ENCODE measurements at regions not wholly inside any gene's neighbourhood (a gene's known extent, or its start where the extent isn't known, plus 50 kb on each side); places are given as distances from the start of the nearest gene placed in this dataset.

DNA sequence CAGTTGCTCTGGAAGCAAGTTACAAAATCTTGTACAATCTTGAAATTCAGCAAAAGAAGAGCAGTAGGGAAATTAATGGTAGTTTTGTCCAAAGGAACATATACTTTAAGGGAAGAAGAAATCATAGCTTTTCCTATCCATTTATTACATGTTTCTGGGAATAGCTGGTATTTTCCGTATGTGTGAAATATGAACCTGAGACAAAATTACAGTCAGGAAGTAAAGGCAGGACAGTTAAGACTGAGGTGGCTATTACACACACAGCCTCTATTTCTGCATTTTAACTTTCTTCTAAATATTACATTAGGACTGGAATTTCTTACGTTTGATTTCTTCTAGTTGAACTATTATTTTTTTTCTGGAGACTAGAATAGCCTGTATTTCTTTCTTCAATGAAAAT, 1197.3 kb downstream of the SORCS3 start:
- H2BK120ac ChIP-seq (ENCODE audit: low read depth, low read length): no peak overlapping the region
- no peak overlapping the region for H4K91ac ChIP-seq (ENCODE audit: insufficient read depth, low read depth, low read length)
- DNase-seq (no peak), ATAC-seq (ENCODE audit: low read depth) (no peak)
- no TSS peak for BruUV-seq (replicated peaks)
- no peak overlapping the region for H3K56ac ChIP-seq (ENCODE audit: extremely low read depth, insufficient read depth, low read length)
- H3K27ac ChIP-seq (ENCODE audit: insufficient read depth, low read length): no peak overlapping the region
- in situ Hi-C loops (cut with MboI; ENCODE audit: low sequenced_read_pairs): no loop called here
- H2BK20ac ChIP-seq (ENCODE audit: low read depth, low read length): no peak overlapping the region
- H3K4me2 ChIP-seq (ENCODE audit: low read depth, low read length): no peak overlapping the region
- ChIA-PET POLR2A (ENCODE audit: unreplicated experiment) (no interaction called here), CTCF (no interaction called here)
- H3K18ac ChIP-seq (ENCODE audit: low read depth, low read length): no peak overlapping the region
- H2BK15ac ChIP-seq (ENCODE audit: low read depth, low read length): no peak overlapping the region
- H3K4ac ChIP-seq (ENCODE audit: low read depth, low read length): no peak overlapping the region
- no peaks in the 10 kb centered on the region for H3K27me3 ChIP-seq (ENCODE audit: control insufficient read depth, insufficient read depth, low read length)
- no peak overlapping the region for H2AK9ac ChIP-seq (replicated peaks; ENCODE audit: low read depth, low read length, poor library complexity)
- no peak overlapping the region for H2AFZ ChIP-seq (replicated peaks; ENCODE audit: low read length, poor library complexity)
- no peak overlapping the region for H3K14ac ChIP-seq (replicated peaks; ENCODE audit: low read depth, low read length)
- no peaks in the 10 kb centered on the region for H3K36me3 ChIP-seq (ENCODE audit: control insufficient read depth, insufficient read depth, low read length)
- H3K9ac ChIP-seq (ENCODE audit: low read depth, low read length): no peak overlapping the region
- no peaks in the 10 kb centered on the region for H3K79me1 ChIP-seq (ENCODE audit: low read depth in 1 of 2, low read length in 2 of 2)
- H3K23ac ChIP-seq (ENCODE audit: low read depth, low read length): no peak overlapping the region
- no peak overlapping the region for H4K8ac ChIP-seq (ENCODE audit: low read depth in 2 of 2, low read length in 2 of 2)
- dilution Hi-C loops (cut with HindIII; ENCODE audit: low sequenced_read_pairs, unreplicated experiment): no loop called here
- TF ChIP-seq FOS (IDR thresholded peaks at IDR 0.05; ENCODE audit: low read depth, low read length) (no peak), MAZ (IDR thresholded peaks at IDR 0.05; ENCODE audit: borderline replicate concordance, low read depth, low read length) (no peak), NFE2L2 (IDR thresholded peaks at IDR 0.05; ENCODE audit: low read depth, low read length) (no peak), CEBPB (IDR thresholded peaks at IDR 0.05; ENCODE audit: low read depth, low read length) (no peak), RAD21 (IDR thresholded peaks at IDR 0.05; ENCODE audit: low read length) (no peak), CHD1 (IDR thresholded peaks at IDR 0.05; ENCODE audit: low read depth, low read length) (no peak)
- TF ChIP-seq, protein P1, sequence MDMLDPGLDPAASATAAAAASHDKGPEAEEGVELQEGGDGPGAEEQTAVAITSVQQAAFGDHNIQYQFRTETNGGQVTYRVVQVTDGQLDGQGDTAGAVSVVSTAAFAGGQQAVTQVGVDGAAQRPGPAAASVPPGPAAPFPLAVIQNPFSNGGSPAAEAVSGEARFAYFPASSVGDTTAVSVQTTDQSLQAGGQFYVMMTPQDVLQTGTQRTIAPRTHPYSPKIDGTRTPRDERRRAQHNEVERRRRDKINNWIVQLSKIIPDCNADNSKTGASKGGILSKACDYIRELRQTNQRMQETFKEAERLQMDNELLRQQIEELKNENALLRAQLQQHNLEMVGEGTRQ (IDR thresholded peaks at IDR 0.05; ENCODE audit: low read depth, low read length): no peak
- TF ChIP-seq, protein P2, sequence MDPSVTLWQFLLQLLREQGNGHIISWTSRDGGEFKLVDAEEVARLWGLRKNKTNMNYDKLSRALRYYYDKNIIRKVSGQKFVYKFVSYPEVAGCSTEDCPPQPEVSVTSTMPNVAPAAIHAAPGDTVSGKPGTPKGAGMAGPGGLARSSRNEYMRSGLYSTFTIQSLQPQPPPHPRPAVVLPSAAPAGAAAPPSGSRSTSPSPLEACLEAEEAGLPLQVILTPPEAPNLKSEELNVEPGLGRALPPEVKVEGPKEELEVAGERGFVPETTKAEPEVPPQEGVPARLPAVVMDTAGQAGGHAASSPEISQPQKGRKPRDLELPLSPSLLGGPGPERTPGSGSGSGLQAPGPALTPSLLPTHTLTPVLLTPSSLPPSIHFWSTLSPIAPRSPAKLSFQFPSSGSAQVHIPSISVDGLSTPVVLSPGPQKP (IDR thresholded peaks at IDR 0.05; ENCODE audit: borderline replicate concordance, low read depth, low read length): no peak
- TF ChIP-seq, protein P3, sequence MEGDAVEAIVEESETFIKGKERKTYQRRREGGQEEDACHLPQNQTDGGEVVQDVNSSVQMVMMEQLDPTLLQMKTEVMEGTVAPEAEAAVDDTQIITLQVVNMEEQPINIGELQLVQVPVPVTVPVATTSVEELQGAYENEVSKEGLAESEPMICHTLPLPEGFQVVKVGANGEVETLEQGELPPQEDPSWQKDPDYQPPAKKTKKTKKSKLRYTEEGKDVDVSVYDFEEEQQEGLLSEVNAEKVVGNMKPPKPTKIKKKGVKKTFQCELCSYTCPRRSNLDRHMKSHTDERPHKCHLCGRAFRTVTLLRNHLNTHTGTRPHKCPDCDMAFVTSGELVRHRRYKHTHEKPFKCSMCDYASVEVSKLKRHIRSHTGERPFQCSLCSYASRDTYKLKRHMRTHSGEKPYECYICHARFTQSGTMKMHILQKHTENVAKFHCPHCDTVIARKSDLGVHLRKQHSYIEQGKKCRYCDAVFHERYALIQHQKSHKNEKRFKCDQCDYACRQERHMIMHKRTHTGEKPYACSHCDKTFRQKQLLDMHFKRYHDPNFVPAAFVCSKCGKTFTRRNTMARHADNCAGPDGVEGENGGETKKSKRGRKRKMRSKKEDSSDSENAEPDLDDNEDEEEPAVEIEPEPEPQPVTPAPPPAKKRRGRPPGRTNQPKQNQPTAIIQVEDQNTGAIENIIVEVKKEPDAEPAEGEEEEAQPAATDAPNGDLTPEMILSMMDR (conservative IDR thresholded peaks at IDR 0.05; ENCODE audit: low read depth, low read length): no peak
- intact Hi-C loops (cut with micrococcal nuclease): no loop called here
- H4K20me1 ChIP-seq (ENCODE audit: insufficient read depth, low read length): no peaks in the 10 kb centered on the region
- no peak overlapping the region for H4K5ac ChIP-seq (ENCODE audit: low read depth, low read length)
- no peak overlapping the region for H2BK5ac ChIP-seq (ENCODE audit: low read depth, low read length, poor library complexity, severe bottlenecking)
- peaks cover 4% of the 10 kb centered on the region for H3K9me3 ChIP-seq (ENCODE audit: control insufficient read depth, insufficient read depth, low read length)
- no peak overlapping the region for H3K4me3 ChIP-seq (ENCODE audit: insufficient read depth, low read depth, low read length)
- no CpG with 5 or more reads among the region's 2 CpGs for WGBS, 2 experiments (ENCODE audit: extremely low coverage in 2 of 2, insufficient read length in 1 of 2)
- H3K4me1 ChIP-seq (ENCODE audit: control insufficient read depth, insufficient read depth, low read length): no peaks in the 10 kb centered on the region
- no peaks in the 10 kb centered on the region for H3K9me1 ChIP-seq (ENCODE audit: insufficient read depth, low read length)
- no peak overlapping the region for H2AK5ac ChIP-seq (ENCODE audit: low read depth, low read length)
